Loucy (cell line): ENCODE measurements at regions not wholly inside any gene's neighbourhood (a gene's known extent, or its start where the extent isn't known, plus 50 kb on each side); places are given as distances from the start of the nearest gene placed in this dataset.
"Not testable (repeated sequence)": the region's sequence is repeated elsewhere in the genome, so short reads cannot be mapped to it uniquely, and the experiment has no call there.

Experiments
- H2AFZ ChIP-seq: fragments of 200-600 bp; sonication (generic); 2 replicates; pipeline ENCODE4 v1.6.0; 2016; ENCODE audit warnings: antibody characterized with exemption, mild to moderate bottlenecking, low read length, moderate library complexity
- H3F3A ChIP-seq: fragments of 200-600 bp; 2 replicates; pipeline ENCODE4 v1.6.0; 2016; ENCODE audit warnings: antibody characterized with exemption, low read depth, mild to moderate bottlenecking
- H3K27me3 ChIP-seq: fragments of 200-600 bp; sonication (generic); 2 replicates; pipeline ENCODE4 v1.6.1; 2014; ENCODE audit warnings: low read length, mild to moderate bottlenecking; ENCODE audit not compliant: insufficient read depth, poor library complexity, severe bottlenecking
- H3K36me3 ChIP-seq: fragments of 200-600 bp; sonication (generic); 2 replicates; pipeline ENCODE4 v1.6.1; 2016; ENCODE audit warnings: low read length; ENCODE audit not compliant: insufficient read depth
- H3K4me1 ChIP-seq: fragments of 200-600 bp; sonication (generic); 2 replicates; pipeline ENCODE4 v1.5.1; 2014; ENCODE audit warnings: low read length, mild to moderate bottlenecking; ENCODE audit not compliant: insufficient read depth, poor library complexity, severe bottlenecking
- H3K4me2 ChIP-seq: fragments of 200-600 bp; sonication (generic); 2 replicates; pipeline ENCODE4 v1.6.0; 2014; ENCODE audit warnings: antibody characterized with exemption, low read length, low read depth, mild to moderate bottlenecking; ENCODE audit not compliant: poor library complexity, severe bottlenecking
- H3K4me3 ChIP-seq: fragments of 200-600 bp; sonication (generic); 2 replicates; pipeline ENCODE4 v1.5.1; 2014; ENCODE audit warnings: low read length, mild to moderate bottlenecking, mixed read lengths; ENCODE audit not compliant: poor library complexity, severe bottlenecking
- H3K79me2 ChIP-seq: fragments of 200-600 bp; sonication (generic); 2 replicates; pipeline ENCODE4 v1.6.1; 2014; ENCODE audit warnings: low read length; ENCODE audit not compliant: insufficient read depth
- H3K9ac ChIP-seq: fragments of 200-600 bp; sonication (generic); 2 replicates; pipeline ENCODE4 v1.6.0; 2014; ENCODE audit warnings: mild to moderate bottlenecking, low read depth, low read length, moderate library complexity; ENCODE audit not compliant: poor library complexity, severe bottlenecking
- H3K9me2 ChIP-seq: fragments of 200-600 bp; sonication (generic); replicated peaks from 2 replicates; pipeline ENCODE4 v1.6.1; 2016; ENCODE audit warnings: low read depth, low read length, mixed read lengths
- H3K9me3 ChIP-seq: fragments of 200-600 bp; sonication (generic); 2 replicates; pipeline ENCODE4 v1.6.1; 2014; ENCODE audit warnings: mild to moderate bottlenecking, antibody characterized with exemption, low read length, low read depth; ENCODE audit not compliant: insufficient read depth
- H4K20me1 ChIP-seq: fragments of 200-600 bp; sonication (generic); 2 replicates; pipeline ENCODE4 v1.6.0; 2014; ENCODE audit warnings: antibody characterized with exemption, low read length, mild to moderate bottlenecking; ENCODE audit not compliant: insufficient read depth, poor library complexity, severe bottlenecking
- CTCF ChIP-seq: fragments of 200-600 bp; sonication (generic); conservative IDR thresholded peaks from 2 replicates; pipeline ENCODE4 v1.5.1; 2014; ENCODE audit warnings: mild to moderate bottlenecking, antibody characterized with exemption, low read length
- EZH2phosphoT487 ChIP-seq: fragments of 200-600 bp; IDR thresholded peaks from 2 replicates; pipeline ENCODE4 v1.6.1; 2018; ENCODE audit warnings: antibody characterized with exemption, mild to moderate bottlenecking, moderate library complexity, borderline replicate concordance

GRCh38 chr16:26987597-26988010 lies 79.1 kb upstream of the C16orf82 start:
- H2AFZ ChIP-seq = no peak overlapping the region
- H3K4me1 ChIP-seq = no peaks in the 10 kb centered on the region
- H3K79me2 ChIP-seq = no peaks in the 10 kb centered on the region
- no peak overlapping the region for H3K4me2 ChIP-seq
- no peaks in the 10 kb centered on the region for H4K20me1 ChIP-seq
- H3K4me3 ChIP-seq = no peak overlapping the region
- no peak for TF ChIP-seq EZH2phosphoT487
- no peak for TF ChIP-seq CTCF
- H3K9ac ChIP-seq = no peak overlapping the region
- H3K27me3 ChIP-seq = no peaks in the 10 kb centered on the region
- H3K9me3 ChIP-seq = no peaks in the 10 kb centered on the region
- H3K36me3 ChIP-seq = no peaks in the 10 kb centered on the region
- no peaks in the 10 kb centered on the region for H3F3A ChIP-seq
- no peaks in the 10 kb centered on the region for H3K9me2 ChIP-seq

- Histone ChIP-seq H4K20me1 (no peaks in the 10 kb centered on the region), H3K36me3 (no peaks in the 10 kb centered on the region), H3K9ac (no peak overlapping the region), H3K9me3 (no peaks in the 10 kb centered on the region), H3K27me3 (no peaks in the 10 kb centered on the region), H3K9me2 (no peaks in the 10 kb centered on the region), H3K4me3 (no peak overlapping the region), H3F3A (no peaks in the 10 kb centered on the region), H3K79me2 (no peaks in the 10 kb centered on the region), H3K4me1 (no peaks in the 10 kb centered on the region), H3K4me2 (no peak overlapping the region), H2AFZ (no peak overlapping the region)
- no peak for TF ChIP-seq EZH2phosphoT487
- no peak for TF ChIP-seq CTCF
These were observed 78.5 kb upstream of the C16orf82 start for GRCh38 chr16:26988186-26988585.

GRCh38 chr16:26990384-26991120 lies 76.2 kb upstream of the C16orf82 start:
- not testable (repeated sequence) for H3K36me3 ChIP-seq, H3K79me2 ChIP-seq, H3K9me3 ChIP-seq, H4K20me1 ChIP-seq, H3K4me2 ChIP-seq, H3K9ac ChIP-seq, H3K4me3 ChIP-seq, H2AFZ ChIP-seq, H3K4me1 ChIP-seq, H3K9me2 ChIP-seq, H3K27me3 ChIP-seq, H3F3A ChIP-seq
